Stimulated activated naive CD8-positive, alpha-beta T cell treated with anti-CD3 and anti-CD28 coated beads, Interleukin-15, amount 100 ng/mL, for 72 hours (primary cell): ENCODE measurements at regions not wholly inside any gene's neighbourhood (a gene's known extent, or its start where the extent isn't known, plus 50 kb on each side); places are given as distances from the start of the nearest gene placed in this dataset.

Experiments used
- ATAC-seq: fragments of 150-1000 bp; cut with Tn5 transposase; 2 replicates; pipeline ENCODE4 v1.10.0; 2021; ENCODE audit warnings: mild to moderate bottlenecking, moderate library complexity
- DNase-seq, 2 donors: peaks; one replicate each; pipeline ENCODE4 v3.0.0; 2021 to 2022
- H3K27ac Mint-ChIP-seq, 2 donors: one replicate each; pipeline ENCODE4 v1.8.0; 2022; ENCODE audit warnings: mild to moderate bottlenecking in 2 of 2, mixed read lengths in 2 of 2, moderate library complexity in 2 of 2
- H3K27me3 Mint-ChIP-seq: one replicate; pipeline ENCODE4 v1.8.0; 2022; ENCODE audit warnings: mixed read lengths
- H3K4me1 Mint-ChIP-seq: one replicate; pipeline ENCODE4 v1.8.0; 2022; ENCODE audit warnings: mild to moderate bottlenecking, mixed read lengths
- H3K4me3 Mint-ChIP-seq, 2 donors: one replicate each; pipeline ENCODE4 v1.8.0; 2022; ENCODE audit warnings: mild to moderate bottlenecking in 2 of 2, mixed read lengths in 2 of 2, moderate library complexity in 1 of 2
- H3K9me3 Mint-ChIP-seq, 2 donors: one replicate each; pipeline ENCODE4 v1.8.0; 2022; ENCODE audit warnings: mixed read lengths in 2 of 2

DNA sequence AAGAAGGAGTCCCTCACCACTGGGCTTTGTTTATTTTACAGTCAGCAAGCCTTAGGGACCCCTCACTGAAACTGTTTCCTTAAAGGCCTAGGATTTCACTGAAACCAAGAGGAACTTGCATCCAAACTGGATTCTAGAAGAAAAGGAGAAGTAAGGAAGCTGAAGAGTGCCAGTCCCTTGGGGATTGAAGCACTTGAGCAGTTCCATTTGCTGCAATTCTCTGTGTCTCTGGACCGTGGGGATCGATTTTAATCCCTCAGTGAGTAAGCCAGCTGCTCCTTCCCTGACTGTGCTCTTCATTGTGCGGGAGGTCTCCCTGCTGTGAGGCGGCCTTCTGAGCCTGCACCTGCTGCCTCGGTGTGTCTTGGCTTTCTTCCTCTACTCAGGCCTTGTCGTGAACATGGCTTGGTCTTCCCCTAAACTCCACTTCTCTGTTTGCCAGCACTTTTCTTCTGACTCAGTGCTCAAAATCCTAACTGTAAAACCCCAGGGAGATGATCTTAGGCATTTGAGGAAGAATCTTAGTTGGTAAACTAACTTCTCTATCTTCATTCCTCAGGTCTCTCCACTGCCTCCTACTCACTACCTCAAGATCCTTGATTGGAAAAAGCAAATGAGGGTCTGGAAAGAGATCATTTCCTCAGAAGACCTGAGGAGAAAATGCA, 132.6 kb downstream of the SLC38A6 start:
- no peaks in the 10 kb centered on the region for H3K4me1 Mint-ChIP-seq

DNA sequence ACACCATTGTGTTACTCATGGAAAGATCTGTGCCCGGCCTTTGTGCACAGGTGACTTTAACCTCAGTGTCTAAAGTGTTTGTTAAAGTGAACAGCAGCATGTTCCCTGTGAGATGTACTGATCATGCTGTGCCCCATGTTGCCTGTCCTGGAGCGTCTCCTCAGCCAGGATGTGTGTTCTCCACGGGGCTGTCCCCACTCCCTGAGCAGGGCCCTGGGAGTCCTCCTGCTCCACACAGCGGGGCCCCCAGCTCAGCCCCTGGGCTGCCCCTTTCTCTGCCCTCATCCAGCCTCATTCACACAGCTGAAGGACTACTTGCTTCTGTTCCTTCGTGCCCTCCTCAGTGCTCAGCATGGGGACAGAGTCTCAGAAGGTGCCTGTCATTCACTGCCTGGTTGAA, 131.5 kb downstream of the SLC38A6 start:
- no peak for ATAC-seq
- Mint-ChIP-seq H3K9me3 (peaks cover 5 to 24% of the 10 kb centered on the region in 2 donors), H3K27me3 (peaks cover 19% of the 10 kb centered on the region), H3K27ac (no peak overlapping the region), H3K4me3 (no peak overlapping the region), H3K4me1 (no peaks in the 10 kb centered on the region)
- no peak for DNase-seq

More for the DNA sequence above, 132.6 kb downstream of the SLC38A6 start:
- Mint-ChIP-seq H3K27ac (peak overlapping the region in 1 of 2 donors; percentile 1), H3K9me3 (peaks cover 5 to 24% of the 10 kb centered on the region in 2 donors), H3K27me3 (peaks cover 19% of the 10 kb centered on the region), H3K4me3 (no peak overlapping the region)
- no peak for ATAC-seq
- no peak for DNase-seq

DNA sequence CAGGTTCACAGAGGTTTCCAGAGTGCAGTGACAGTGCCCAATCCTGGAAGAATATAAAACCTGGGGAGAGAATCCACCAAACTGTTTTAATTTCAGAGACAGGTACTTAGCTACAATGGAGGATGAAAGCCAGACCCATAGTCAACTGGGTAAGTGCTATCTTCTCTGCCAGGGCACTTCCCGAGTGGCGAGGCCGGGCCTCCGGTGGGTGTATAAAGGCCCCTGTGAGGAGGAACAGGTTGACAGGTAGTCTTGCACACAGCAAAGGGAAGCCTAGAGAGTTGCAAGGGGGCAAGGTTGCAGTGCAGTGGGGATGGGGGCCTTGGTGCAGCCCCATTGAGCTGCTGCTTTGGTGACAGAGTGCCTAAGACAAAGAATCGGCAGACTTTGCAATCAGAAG, 130.7 kb downstream of the SLC38A6 start:
- H3K4me1 Mint-ChIP-seq = no peaks in the 10 kb centered on the region
- peaks cover 19% of the 10 kb centered on the region for H3K27me3 Mint-ChIP-seq
- no peak for ATAC-seq
- H3K4me3 Mint-ChIP-seq = no peak overlapping the region
- peaks cover 5 to 24% of the 10 kb centered on the region in 2 donors for H3K9me3 Mint-ChIP-seq
- peak overlapping the region in 1 of 2 donors; percentile 51 for H3K27ac Mint-ChIP-seq
- DNase-seq = no peak

DNA sequence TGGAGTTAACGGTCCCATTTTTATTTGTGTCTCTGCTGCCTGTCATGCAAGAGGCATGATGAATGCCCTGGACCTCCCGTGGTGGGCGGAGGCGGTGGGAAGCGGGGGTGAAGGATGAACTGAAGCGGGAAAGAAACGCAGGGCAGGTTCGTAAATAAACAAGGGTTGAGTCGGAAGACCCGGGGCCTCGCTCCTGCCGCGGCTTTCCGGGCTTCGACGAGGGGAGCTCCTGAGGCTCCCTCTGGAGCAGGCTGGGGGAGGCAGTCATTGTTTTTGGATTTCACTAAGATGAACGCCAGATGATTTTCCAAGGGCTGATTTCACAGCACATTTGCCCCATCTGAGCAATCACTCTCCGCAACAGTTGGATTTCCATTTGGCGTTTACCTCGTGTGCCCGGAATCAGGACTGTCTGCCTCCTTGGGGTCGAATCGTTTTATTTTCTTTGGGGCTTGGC, 130.2 kb downstream of the SLC38A6 start:
- no peak for DNase-seq
- H3K4me1 Mint-ChIP-seq = no peaks in the 10 kb centered on the region
- H3K27me3 Mint-ChIP-seq = peaks cover 19% of the 10 kb centered on the region
- ATAC-seq = no peak
- H3K9me3 Mint-ChIP-seq = peaks cover 5 to 24% of the 10 kb centered on the region in 2 donors
- no peak overlapping the region for H3K4me3 Mint-ChIP-seq
- H3K27ac Mint-ChIP-seq = no peak overlapping the region

DNA sequence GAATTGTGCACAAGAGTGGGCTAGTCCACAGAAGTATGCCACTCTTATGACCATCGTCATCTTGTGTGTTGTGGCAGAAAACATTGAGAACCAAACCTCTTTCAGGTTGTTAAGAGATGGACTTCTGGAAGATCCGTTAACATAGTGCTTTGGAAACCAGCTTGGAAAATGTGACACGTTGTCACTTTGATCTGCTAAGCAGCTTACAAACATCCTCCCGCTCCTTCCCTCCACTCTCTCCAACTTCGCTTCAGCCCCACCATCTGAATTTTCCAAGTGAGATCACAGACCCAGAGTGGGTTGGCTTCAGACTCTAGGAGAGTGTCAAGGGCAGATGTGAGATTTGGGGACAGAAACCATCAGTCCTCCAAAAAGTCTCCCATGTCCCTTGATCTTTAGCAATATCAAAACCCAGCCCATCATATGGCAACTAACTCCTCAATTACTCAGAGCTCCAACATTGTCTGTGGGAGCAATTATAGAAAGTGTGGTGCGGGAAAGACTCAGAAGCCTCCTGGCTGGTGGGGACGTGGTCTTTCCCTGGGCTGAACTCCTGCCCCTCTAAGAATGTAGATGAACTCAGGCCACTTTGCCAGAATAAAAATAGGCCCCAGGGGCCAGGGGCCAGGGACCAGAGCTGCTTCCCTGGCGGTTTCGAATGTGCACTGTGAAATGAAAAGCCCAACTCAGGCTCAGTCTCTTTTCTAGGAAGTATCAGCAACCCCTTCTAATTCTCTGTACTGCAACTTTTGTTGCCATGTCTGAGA, 129.5 kb downstream of the SLC38A6 start:
- peaks cover 5 to 24% of the 10 kb centered on the region in 2 donors for H3K9me3 Mint-ChIP-seq
- H3K27ac Mint-ChIP-seq = no peak overlapping the region
- DNase-seq (no peak), ATAC-seq (no peak)
- H3K4me3 Mint-ChIP-seq = no peak overlapping the region
- H3K27me3 Mint-ChIP-seq = peaks cover 19% of the 10 kb centered on the region
- H3K4me1 Mint-ChIP-seq = no peaks in the 10 kb centered on the region

DNA sequence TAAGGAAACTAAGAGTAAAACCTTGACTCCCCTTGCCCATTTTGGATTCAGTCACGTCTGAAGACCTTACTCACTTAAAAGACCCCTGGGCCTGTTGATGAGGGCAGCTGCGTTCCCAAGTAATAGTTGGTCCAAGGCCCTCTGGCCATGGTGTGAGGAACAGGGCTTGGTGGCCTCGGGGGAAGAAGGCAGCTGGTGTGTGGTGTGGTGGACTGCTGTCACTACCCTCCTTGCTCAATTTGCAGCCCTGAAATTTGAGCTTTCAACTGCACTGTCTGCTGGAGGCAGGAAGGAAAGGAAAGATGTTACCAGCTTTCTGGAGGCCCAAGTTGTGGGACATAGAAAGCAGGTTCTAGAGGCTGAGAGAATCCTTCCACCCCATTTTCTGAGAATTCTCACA, 128.2 kb downstream of the SLC38A6 start:
- Mint-ChIP-seq H3K4me1 (peaks cover under 1% of the 10 kb centered on the region), H3K9me3 (peaks cover 5 to 14% of the 10 kb centered on the region in 2 donors), H3K4me3 (no peak overlapping the region), H3K27ac (no peak overlapping the region), H3K27me3 (peaks cover 19% of the 10 kb centered on the region)
- ATAC-seq (no peak), DNase-seq (no peak)

DNA sequence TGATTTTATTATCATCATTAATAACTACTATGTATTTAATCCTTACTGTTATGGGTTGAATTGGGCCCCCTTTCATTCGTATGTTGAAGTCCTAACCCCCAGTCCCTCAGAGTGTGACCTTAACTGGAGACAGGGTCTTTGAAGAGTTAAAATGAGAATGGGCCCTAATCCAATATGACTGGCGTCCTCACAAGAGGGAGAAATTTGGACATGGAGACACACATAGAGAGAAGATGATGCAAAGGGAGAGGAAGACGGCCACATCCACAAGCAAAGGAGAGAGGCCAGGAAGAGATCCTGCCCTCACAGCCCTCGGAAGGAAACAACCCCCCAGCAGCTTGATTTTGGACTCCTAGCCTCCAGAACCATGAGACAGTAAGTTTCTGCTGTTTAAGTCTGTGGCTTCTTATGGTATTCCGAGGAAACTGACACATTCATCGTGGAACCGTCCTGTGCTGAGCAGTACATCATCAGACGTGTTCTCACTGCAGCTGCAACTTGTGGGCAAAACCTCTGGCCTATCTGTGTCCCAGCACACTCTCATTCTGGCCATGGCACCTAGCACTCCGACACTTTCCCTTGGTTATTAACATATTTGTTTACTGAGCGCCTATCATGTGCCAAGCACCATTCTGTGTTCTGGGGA, 127.6 kb downstream of the SLC38A6 start:
- Mint-ChIP-seq H3K9me3 (peaks cover under 1 to 8% of the 10 kb centered on the region in 2 donors), H3K4me1 (peaks cover 7% of the 10 kb centered on the region), H3K27me3 (peaks cover 19% of the 10 kb centered on the region), H3K27ac (no peak overlapping the region), H3K4me3 (no peak overlapping the region)
- DNase-seq (no peak), ATAC-seq (no peak)

DNA sequence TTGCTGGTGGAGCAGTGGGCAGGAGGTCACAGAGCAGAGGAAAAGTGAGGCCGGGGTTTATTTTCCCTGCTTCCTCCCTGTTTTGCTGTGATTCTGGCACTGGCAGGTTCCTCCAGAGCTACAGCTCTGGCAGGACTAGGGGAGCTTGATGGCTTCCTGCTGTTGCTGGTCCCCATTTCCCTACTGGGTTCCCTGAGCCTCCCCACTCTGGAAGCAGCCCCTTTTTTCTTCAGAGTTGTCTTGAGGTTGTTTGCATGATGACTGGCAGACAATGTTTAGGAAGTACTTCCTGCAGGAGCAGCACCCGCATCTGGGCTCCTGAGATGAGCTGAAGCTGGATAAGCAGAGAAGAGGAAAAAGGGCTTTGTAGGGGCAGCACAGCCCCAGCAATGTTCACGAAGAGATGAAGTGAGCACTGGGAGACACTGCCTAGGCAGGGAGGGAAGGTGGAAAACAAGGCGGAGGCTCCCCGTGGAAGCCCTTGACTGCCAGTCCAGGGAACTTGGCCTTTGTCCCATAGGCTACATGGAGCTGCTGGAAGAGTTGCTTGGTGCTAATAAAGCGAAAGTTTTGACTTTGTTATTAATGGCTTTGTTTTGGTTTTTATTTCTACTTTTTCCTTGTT, 126.9 kb downstream of the SLC38A6 start:
- peaks cover 0 to 4% of the 10 kb centered on the region in 2 donors for H3K9me3 Mint-ChIP-seq
- H3K27ac Mint-ChIP-seq = peak overlapping the region in 1 of 2 donors; percentile 4
- no peak for DNase-seq
- H3K27me3 Mint-ChIP-seq = peaks cover 19% of the 10 kb centered on the region
- H3K4me1 Mint-ChIP-seq = peaks cover 14% of the 10 kb centered on the region
- no peak overlapping the region for H3K4me3 Mint-ChIP-seq
- ATAC-seq = no peak

DNA sequence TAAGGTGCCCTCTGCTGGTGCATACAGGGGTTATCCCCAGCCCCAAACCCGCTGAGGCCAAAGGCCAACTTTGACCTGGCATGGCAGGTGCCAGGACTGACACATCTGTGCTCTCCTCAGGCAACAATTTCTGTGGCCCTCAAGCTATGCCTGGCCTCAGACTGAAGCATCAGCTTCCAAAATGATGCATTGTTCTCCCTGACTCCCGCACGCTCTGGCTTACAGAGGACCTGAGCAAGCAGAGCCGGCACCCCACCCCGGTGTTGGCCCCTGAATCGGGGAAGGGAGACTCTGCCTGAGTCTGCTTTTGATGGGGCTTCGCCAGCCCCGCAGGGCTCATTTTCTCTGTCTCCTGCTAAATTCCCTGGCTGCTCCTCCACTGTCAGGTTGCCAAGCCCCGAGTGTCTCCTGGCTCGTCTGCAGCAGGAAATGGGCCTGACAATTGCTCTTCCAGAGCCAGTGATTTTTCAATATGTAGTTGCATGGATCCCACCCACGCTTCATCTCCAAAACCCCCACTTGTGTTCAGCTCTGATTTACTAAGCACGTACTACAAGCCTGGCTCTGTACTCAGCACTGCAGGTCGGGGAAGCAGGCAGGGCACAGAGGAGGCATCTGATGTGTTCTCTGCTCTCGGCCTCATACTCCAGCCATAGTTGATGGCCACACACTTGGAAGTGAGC, 126.1 kb downstream of the SLC38A6 start:
- no peak for ATAC-seq

DNA sequence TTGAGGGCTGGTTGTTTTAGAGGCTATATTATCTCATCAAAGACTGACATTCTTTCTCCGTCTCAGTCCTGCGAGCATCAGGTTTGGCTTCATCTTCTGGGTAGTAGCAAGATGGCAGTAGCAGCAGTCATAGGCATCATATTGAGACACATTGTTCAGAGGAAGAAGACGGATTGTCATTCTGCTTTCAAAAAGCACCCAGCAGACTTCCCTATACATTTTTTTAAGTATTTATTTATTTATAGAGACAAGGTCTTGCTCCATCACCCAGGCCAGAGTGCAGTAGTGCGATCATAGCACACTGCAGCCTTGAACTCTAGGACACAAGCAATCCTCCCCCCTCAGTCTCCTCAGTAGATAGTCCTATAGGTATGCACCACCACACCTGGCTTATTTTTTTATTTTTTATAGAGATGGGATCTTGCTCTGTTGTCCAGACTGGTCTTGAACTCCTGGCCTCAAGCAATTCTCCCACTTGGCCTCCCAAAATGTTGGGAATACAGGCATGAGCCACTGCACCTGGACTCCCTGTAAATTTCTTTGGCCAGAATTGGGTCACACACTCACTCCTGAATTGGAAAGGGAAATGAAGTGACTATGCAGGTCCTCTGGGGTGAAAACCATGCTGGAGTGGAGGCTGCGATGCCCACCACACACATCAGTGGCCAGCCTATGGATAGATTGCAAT, 125.4 kb downstream of the SLC38A6 start:
- Mint-ChIP-seq H3K4me3 (no peak overlapping the region), H3K4me1 (peaks cover 26% of the 10 kb centered on the region), H3K27me3 (peaks cover 12% of the 10 kb centered on the region), H3K27ac (no peak overlapping the region), H3K9me3 (no peaks in the 10 kb centered on the region)
- no peak for ATAC-seq
- no peak for DNase-seq

More for the DNA sequence above, 126.1 kb downstream of the SLC38A6 start:
- H3K27me3 Mint-ChIP-seq = peaks cover 19% of the 10 kb centered on the region
- no peak overlapping the region for H3K4me3 Mint-ChIP-seq
- no peak for DNase-seq
- H3K4me1 Mint-ChIP-seq = peaks cover 22% of the 10 kb centered on the region
- H3K9me3 Mint-ChIP-seq = no peaks in the 10 kb centered on the region
- no peak overlapping the region for H3K27ac Mint-ChIP-seq

DNA sequence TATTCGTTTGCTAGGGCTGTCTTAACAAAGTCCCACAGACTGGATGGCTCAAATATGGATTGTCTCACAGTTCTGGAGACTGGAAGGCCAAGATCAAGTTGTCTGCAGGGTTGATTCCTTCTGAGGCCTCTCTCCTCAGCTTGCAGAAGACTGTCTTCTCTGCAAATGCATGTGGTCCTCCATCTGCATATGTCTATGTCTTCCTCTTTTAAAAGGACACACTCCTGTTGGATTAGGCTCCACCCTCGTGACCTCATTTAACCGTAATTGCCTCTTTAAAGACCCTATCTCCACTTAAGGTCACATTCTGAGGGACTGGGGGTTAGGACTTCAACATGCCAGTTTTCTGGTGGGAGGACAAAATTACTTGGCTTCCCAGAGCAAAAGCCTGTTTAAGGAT, 123.3 kb downstream of the SLC38A6 start:
- DNase-seq = no peak
- Mint-ChIP-seq H3K27me3 (no peaks in the 10 kb centered on the region), H3K9me3 (no peaks in the 10 kb centered on the region), H3K4me3 (no peak overlapping the region), H3K27ac (peak overlapping the region in 1 of 2 donors; percentile 5), H3K4me1 (peaks cover 26% of the 10 kb centered on the region)
- no peak for ATAC-seq

DNA sequence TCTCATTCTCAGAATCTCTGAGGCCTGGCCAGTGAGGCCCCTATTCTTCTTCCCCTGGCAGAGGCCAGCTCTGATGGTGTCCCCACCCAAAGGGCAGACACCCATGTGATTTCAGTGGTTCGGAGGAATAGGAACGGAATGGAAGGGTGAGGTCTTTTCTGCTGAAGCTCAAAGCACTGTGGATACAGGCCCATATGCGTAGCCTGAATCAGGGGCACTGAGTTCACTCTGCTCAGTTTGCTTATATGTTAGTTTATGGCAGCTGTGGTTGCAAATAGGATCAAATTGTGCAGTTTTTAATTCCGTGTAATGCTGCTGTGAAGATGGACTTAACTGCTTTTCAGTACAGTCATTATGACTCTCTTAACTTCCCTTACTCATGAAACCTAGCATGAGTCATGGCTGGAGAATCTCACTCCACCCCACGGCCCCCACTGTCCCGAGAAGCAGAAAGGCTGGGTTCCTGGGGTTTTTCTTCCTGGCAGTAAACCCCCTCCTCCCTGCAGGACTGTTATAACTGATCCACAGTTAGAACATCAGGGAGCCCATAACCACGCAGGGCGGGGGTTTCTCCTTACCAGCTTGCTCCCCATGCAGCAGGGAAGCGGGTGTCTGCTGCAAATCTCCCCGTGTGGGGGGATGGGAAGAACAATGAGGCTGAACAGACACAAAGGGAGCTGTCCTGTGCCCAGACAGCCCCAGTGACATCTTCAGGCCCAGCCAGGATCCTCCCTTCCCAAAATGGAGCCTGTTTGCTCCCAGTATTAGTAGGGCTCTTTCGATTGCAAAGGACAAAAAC, 122.7 kb downstream of the SLC38A6 start:
- H3K4me3 Mint-ChIP-seq = no peak overlapping the region

DNA sequence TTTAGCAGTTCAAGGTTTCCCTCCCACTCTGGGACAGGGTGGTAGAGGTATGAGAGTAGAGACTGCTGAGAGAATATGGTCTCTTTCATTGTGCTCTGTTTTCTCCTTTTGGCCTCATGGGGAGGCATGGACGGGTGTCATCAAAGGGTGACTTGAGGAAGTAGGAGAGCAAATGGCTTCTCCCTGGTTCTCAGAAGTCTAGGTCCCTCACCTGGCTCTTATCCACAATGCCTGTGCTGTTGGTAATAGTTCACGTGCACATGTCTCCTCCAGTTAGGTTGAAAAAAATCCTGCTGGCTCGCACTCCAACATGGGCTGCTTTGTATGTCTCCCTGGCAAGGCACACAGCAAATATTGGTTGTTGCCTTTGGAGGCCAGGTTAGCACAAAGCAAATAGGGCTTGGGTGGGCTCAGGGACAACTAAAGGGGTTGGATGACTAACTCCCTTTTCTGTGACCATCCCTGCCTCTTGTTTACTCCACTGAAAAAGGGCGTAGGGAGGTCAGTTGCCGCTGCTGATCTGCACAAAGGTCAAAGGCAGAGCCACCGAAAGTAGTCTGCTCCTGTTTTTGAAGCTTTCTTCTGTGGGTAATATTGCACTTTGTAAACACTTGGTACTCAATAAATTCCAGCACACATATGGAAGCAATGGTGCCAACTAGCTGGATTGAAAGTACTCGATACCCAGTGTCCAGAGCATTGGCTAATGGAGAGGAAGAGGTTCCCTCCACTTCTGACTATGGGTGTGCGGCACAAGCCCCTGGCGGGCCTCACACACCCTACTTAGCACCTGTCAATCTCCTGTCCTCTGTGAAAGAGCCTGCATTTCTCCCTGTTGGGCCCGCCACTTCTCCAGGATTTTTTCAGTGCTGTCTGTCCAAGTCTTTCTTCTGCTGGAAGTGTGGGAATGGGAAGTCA, 121.8 kb downstream of the SLC38A6 start:
- ATAC-seq (peak; percentile 36), DNase-seq (no peak)
- Mint-ChIP-seq H3K27me3 (no peaks in the 10 kb centered on the region), H3K9me3 (no peaks in the 10 kb centered on the region), H3K4me1 (peaks cover 26% of the 10 kb centered on the region), H3K4me3 (no peak overlapping the region), H3K27ac (peak overlapping the region; percentile 63 to 79)

More for the DNA sequence above, 122.7 kb downstream of the SLC38A6 start:
- H3K27ac Mint-ChIP-seq = peak overlapping the region; percentile 19 to 63
- peaks cover 26% of the 10 kb centered on the region for H3K4me1 Mint-ChIP-seq
- H3K27me3 Mint-ChIP-seq = no peaks in the 10 kb centered on the region
- ATAC-seq (peak; percentile 84), DNase-seq (peak in 1 of 2 donors; percentile 14)
- H3K9me3 Mint-ChIP-seq = no peaks in the 10 kb centered on the region
